WTC11 (cell line): ENCODE measurements at regions not wholly inside any gene's neighbourhood (a gene's known extent, or its start where the extent isn't known, plus 50 kb on each side); places are given as distances from the start of the nearest gene placed in this dataset.

ENCODE experiments used
- ATAC-seq: fragments of 200-7000 bp; cut with Tn5 transposase; 2 replicates; pipeline ENCODE4 v1.10.0; 2021; ENCODE audit warnings: mild to moderate bottlenecking, moderate library complexity
- CTCF ChIA-PET: fragments of 300-600 bp; sonication (Branson Sonifier 250); formaldehyde crosslinking; loops from one replicate; lab custom pipeline; 2021; ENCODE audit warnings: antibody characterized with exemption; lab: Charles Lee
- POLR2A ChIA-PET: fragments of 350-600 bp; sonication (Branson Sonifier 250); formaldehyde crosslinking; loops from one replicate; lab custom pipeline; 2021; ENCODE audit warnings: antibody characterized with exemption; lab: Charles Lee
- DNase-seq: peaks from one replicate; pipeline ENCODE4 v3.0.0; 2021; ENCODE audit warnings: low spot score
- H3K27ac Mint-ChIP-seq: 2 replicates; pipeline ENCODE4 v1.8.0; 2021; ENCODE audit warnings: mixed read lengths
- H3K27me3 Mint-ChIP-seq: 2 replicates; pipeline ENCODE4 v1.8.0; 2021; ENCODE audit warnings: low read depth, mild to moderate bottlenecking, moderate library complexity, mixed read lengths
- H3K36me3 Mint-ChIP-seq: 2 replicates; pipeline ENCODE4 v1.8.0; 2021; ENCODE audit warnings: mixed read lengths
- H3K4me1 Mint-ChIP-seq: 2 replicates; pipeline ENCODE4 v1.8.0; 2022; ENCODE audit warnings: mixed read lengths
- H3K4me3 Mint-ChIP-seq: 2 replicates; pipeline ENCODE4 v1.8.0; 2021; ENCODE audit warnings: mild to moderate bottlenecking, moderate library complexity, mixed read lengths
- H3K9me3 Mint-ChIP-seq: 2 replicates; pipeline ENCODE4 v1.8.0; 2021; ENCODE audit warnings: mixed read lengths
- AR ChIP-seq: fragments of 250-450 bp; sonication (Bioruptor Pico); IDR thresholded peaks from 2 replicates; pipeline ENCODE4 v1.9.0; 2021; ENCODE audit warnings: mild to moderate bottlenecking
- ATF6 ChIP-seq: sonication (generic); formaldehyde crosslinking; IDR thresholded peaks from 2 replicates; pipeline ENCODE4 v1.8.1; 2023; ENCODE audit warnings: mild to moderate bottlenecking, missing genetic modification reagents
- CREM ChIP-seq: sonication (generic); formaldehyde crosslinking; IDR thresholded peaks from 2 replicates; pipeline ENCODE4 v1.8.1; 2022; ENCODE audit warnings: mild to moderate bottlenecking, missing genetic modification reagents, moderate library complexity
- CTCF ChIP-seq: fragments of 200-600 bp; IDR thresholded peaks from 2 replicates; pipeline ENCODE4 v1.8.0; 2022; ENCODE audit warnings: antibody characterized with exemption
- ERG ChIP-seq: fragments of 250-450 bp; sonication (Bioruptor Pico); IDR thresholded peaks from 2 replicates; pipeline ENCODE4 v1.8.0; 2021; ENCODE audit warnings: mild to moderate bottlenecking
- GABPB1 ChIP-seq: sonication (generic); formaldehyde crosslinking; IDR thresholded peaks from 2 replicates; pipeline ENCODE4 v1.8.1; 2023; ENCODE audit warnings: mild to moderate bottlenecking, missing genetic modification reagents
- GTF2I ChIP-seq: fragments of 250-450 bp; sonication (Bioruptor Pico); conservative IDR thresholded peaks from 2 replicates; pipeline ENCODE4 v1.4.0; 2021; ENCODE audit warnings: mild to moderate bottlenecking
- HMGXB4 ChIP-seq: sonication (generic); formaldehyde crosslinking; IDR thresholded peaks from 2 replicates; pipeline ENCODE4 v1.8.1; 2023; ENCODE audit warnings: mild to moderate bottlenecking, moderate library complexity, missing genetic modification reagents
- IRF1 ChIP-seq: sonication (generic); formaldehyde crosslinking; IDR thresholded peaks from 2 replicates; pipeline ENCODE4 v1.8.0; 2023; ENCODE audit warnings: missing genetic modification reagents
- JAZF1 ChIP-seq: fragments of 250-450 bp; sonication (Bioruptor Pico); IDR thresholded peaks from 2 replicates; pipeline ENCODE4 v1.9.0; 2021; ENCODE audit warnings: moderate library complexity, mild to moderate bottlenecking, inconsistent platforms
- NFATC4 ChIP-seq: fragments of 250-450 bp; sonication (Bioruptor Pico); IDR thresholded peaks from 2 replicates; pipeline ENCODE4 v1.9.0; 2021; ENCODE audit warnings: mild to moderate bottlenecking
- NR3C1 ChIP-seq: sonication (generic); formaldehyde crosslinking; conservative IDR thresholded peaks from 2 replicates; pipeline ENCODE4 v1.8.1; 2023; ENCODE audit warnings: low read depth, mild to moderate bottlenecking, missing genetic modification reagents
- PRDM15 ChIP-seq: sonication (generic); formaldehyde crosslinking; IDR thresholded peaks from 2 replicates; pipeline ENCODE4 v1.8.0; 2022; ENCODE audit warnings: missing genetic modification reagents
- SMAD3 ChIP-seq: sonication (generic); formaldehyde crosslinking; IDR thresholded peaks from 2 replicates; pipeline ENCODE4 v1.8.0; 2022; ENCODE audit warnings: missing genetic modification reagents, mild to moderate bottlenecking, borderline replicate concordance
- SOX15 ChIP-seq: fragments of 250-450 bp; sonication (Bioruptor Pico); IDR thresholded peaks from 2 replicates; pipeline ENCODE4 v1.9.0; 2021; ENCODE audit warnings: mild to moderate bottlenecking
- ZBTB21 ChIP-seq: sonication (generic); formaldehyde crosslinking; IDR thresholded peaks from 2 replicates; pipeline ENCODE4 v1.8.1; 2023; ENCODE audit warnings: mild to moderate bottlenecking, missing genetic modification reagents, borderline replicate concordance
- ZMAT4 ChIP-seq: fragments of 250-450 bp; sonication (Bioruptor Pico); IDR thresholded peaks from 2 replicates; pipeline ENCODE4 v1.9.0; 2021; ENCODE audit warnings: mild to moderate bottlenecking
- ZNF138 ChIP-seq: sonication (generic); formaldehyde crosslinking; conservative IDR thresholded peaks from 2 replicates; pipeline ENCODE4 v1.8.1; 2022; ENCODE audit warnings: mild to moderate bottlenecking, moderate library complexity, missing genetic modification reagents
- ZNF232 ChIP-seq: sonication (generic); formaldehyde crosslinking; IDR thresholded peaks from 2 replicates; pipeline ENCODE4 v1.8.0; 2022; ENCODE audit warnings: mild to moderate bottlenecking, missing genetic modification reagents
- ZNF423 ChIP-seq: fragments of 250-450 bp; sonication (Bioruptor Pico); IDR thresholded peaks from 2 replicates; pipeline ENCODE4 v2.1.2; 2022; ENCODE audit warnings: mild to moderate bottlenecking, moderate library complexity

- POLR2A ChIA-PET, result no interaction called here
- no peaks in the 10 kb centered on the region for H3K27me3 Mint-ChIP-seq
- DNase-seq, result no peak
- ATAC-seq, result no peak
- CTCF ChIA-PET, result no interaction called here
- no peaks in the 10 kb centered on the region for H3K36me3 Mint-ChIP-seq
- H3K4me3 Mint-ChIP-seq, result no peak overlapping the region
- TF ChIP-seq ZBTB21 (CRISPR knock-in tag), result no peak
- TF ChIP-seq HMGXB4 (CRISPR knock-in tag), result no peak
- TF ChIP-seq CREM (CRISPR knock-in tag), result no peak
- no peak for TF ChIP-seq GABPB1 (CRISPR knock-in tag)
- TF ChIP-seq ZNF232, result no peak
- no peak for TF ChIP-seq ATF6 (CRISPR knock-in tag)
- TF ChIP-seq ERG (CRISPR knock-in tag), result no peak
- TF ChIP-seq ZMAT4 (CRISPR knock-in tag), result no peak
- TF ChIP-seq PRDM15 (CRISPR knock-in tag), result no peak
- TF ChIP-seq CTCF, result no peak
- no peak for TF ChIP-seq ZNF138 (CRISPR knock-in tag)
- H3K9me3 Mint-ChIP-seq, result no peaks in the 10 kb centered on the region
- H3K27ac Mint-ChIP-seq, result no peak overlapping the region
- no peaks in the 10 kb centered on the region for H3K4me1 Mint-ChIP-seq
These were observed 998.6 kb downstream of the REEP3 start for GRCh38 chr10:64519831-64520230.

- Mint-ChIP-seq H3K27ac (no peak overlapping the region), H3K27me3 (no peaks in the 10 kb centered on the region), H3K4me1 (no peaks in the 10 kb centered on the region), H3K36me3 (no peaks in the 10 kb centered on the region), H3K9me3 (no peaks in the 10 kb centered on the region), H3K4me3 (no peak overlapping the region)
- DNase-seq (no peak), ATAC-seq (no peak)
- ChIA-PET POLR2A (no interaction called here), CTCF (no interaction called here)
- TF ChIP-seq AR (CRISPR knock-in tag), result no peak
- TF ChIP-seq SMAD3 (CRISPR knock-in tag), result no peak
- TF ChIP-seq NR3C1 (CRISPR knock-in tag), result no peak
- TF ChIP-seq GTF2I (CRISPR knock-in tag), result no peak
- no peak for TF ChIP-seq NFATC4 (CRISPR knock-in tag)
- TF ChIP-seq IRF1, result no peak
- TF ChIP-seq ZNF232, result no peak
- no peak for TF ChIP-seq JAZF1 (CRISPR knock-in tag)
- no peak for TF ChIP-seq ZBTB21 (CRISPR knock-in tag)
- no peak for TF ChIP-seq SOX15 (CRISPR knock-in tag)
- TF ChIP-seq ZNF423 (CRISPR knock-in tag), result no peak
These were observed 1002.0 kb downstream of the REEP3 start for GRCh38 chr10:64523065-64523759.
